Endothelial cell (in vitro differentiated cells): ENCODE measurements at regions not wholly inside any gene's neighbourhood (a gene's known extent, or its start where the extent isn't known, plus 50 kb on each side); places are given as distances from the start of the nearest gene placed in this dataset.

Source experiments
- DNase-seq: peaks from one replicate; pipeline ENCODE4 v3.0.0; 2021; ENCODE audit warnings: low spot score
- H3K27ac Mint-ChIP-seq: one replicate; pipeline ENCODE4 v1.8.0; 2021; ENCODE audit warnings: mixed read lengths, inconsistent platforms; ENCODE audit not compliant: unreplicated experiment
- H3K27me3 Mint-ChIP-seq: one replicate; pipeline ENCODE4 v1.8.0; 2021; ENCODE audit warnings: mild to moderate bottlenecking, moderate library complexity, mixed read lengths, inconsistent platforms; ENCODE audit not compliant: unreplicated experiment
- H3K36me3 Mint-ChIP-seq: one replicate; pipeline ENCODE4 v1.8.0; 2021; ENCODE audit warnings: mild to moderate bottlenecking, low read depth, mixed read lengths, inconsistent platforms; ENCODE audit not compliant: unreplicated experiment
- H3K4me1 Mint-ChIP-seq: one replicate; pipeline ENCODE4 v1.8.0; 2021; ENCODE audit warnings: mild to moderate bottlenecking, mixed read lengths, inconsistent platforms; ENCODE audit not compliant: unreplicated experiment
- H3K4me3 Mint-ChIP-seq: one replicate; pipeline ENCODE4 v1.8.0; 2021; ENCODE audit warnings: mild to moderate bottlenecking, mixed read lengths, inconsistent platforms; ENCODE audit not compliant: unreplicated experiment
- H3K9me3 Mint-ChIP-seq: one replicate; pipeline ENCODE4 v1.8.0; 2021; ENCODE audit warnings: mixed read lengths, inconsistent platforms; ENCODE audit not compliant: unreplicated experiment
- TF ChIP-seq, protein P1 (sequence below): fragments of 200-600 bp; sonication (generic); IDR thresholded peaks from one replicate; pipeline ENCODE4 v1.5.0; 2021; ENCODE audit warnings: antibody characterized with exemption; ENCODE audit not compliant: unreplicated experiment

DNA sequence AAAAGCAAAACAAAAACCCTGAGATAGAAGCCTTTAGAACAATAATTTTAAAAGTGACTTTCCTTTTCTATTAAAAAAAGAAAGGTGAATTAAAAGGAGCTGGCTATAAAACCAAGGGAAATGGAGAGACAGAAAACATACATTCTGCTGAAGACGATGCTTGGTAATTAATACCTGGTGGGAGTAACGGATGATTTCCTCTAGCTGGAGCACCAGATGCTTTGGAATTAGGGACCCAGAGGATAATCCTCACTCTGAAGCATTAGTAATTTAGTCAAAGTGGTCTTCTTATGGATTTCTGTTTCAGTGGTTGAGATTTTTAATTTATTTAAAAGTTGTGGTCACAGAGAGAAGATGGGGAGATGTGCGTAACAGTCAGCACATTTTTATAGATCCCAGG, 982.5 kb downstream of the TLE4 start:
- no peak for DNase-seq
- peaks cover 2% of the 10 kb centered on the region for H3K27me3 Mint-ChIP-seq
- H3K4me3 Mint-ChIP-seq, result no peak overlapping the region
- TF ChIP-seq, protein P1, sequence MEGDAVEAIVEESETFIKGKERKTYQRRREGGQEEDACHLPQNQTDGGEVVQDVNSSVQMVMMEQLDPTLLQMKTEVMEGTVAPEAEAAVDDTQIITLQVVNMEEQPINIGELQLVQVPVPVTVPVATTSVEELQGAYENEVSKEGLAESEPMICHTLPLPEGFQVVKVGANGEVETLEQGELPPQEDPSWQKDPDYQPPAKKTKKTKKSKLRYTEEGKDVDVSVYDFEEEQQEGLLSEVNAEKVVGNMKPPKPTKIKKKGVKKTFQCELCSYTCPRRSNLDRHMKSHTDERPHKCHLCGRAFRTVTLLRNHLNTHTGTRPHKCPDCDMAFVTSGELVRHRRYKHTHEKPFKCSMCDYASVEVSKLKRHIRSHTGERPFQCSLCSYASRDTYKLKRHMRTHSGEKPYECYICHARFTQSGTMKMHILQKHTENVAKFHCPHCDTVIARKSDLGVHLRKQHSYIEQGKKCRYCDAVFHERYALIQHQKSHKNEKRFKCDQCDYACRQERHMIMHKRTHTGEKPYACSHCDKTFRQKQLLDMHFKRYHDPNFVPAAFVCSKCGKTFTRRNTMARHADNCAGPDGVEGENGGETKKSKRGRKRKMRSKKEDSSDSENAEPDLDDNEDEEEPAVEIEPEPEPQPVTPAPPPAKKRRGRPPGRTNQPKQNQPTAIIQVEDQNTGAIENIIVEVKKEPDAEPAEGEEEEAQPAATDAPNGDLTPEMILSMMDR, result no peak
- no peaks in the 10 kb centered on the region for H3K9me3 Mint-ChIP-seq
- H3K36me3 Mint-ChIP-seq, result no peaks in the 10 kb centered on the region
- no peak overlapping the region for H3K27ac Mint-ChIP-seq
- H3K4me1 Mint-ChIP-seq, result no peaks in the 10 kb centered on the region

DNA sequence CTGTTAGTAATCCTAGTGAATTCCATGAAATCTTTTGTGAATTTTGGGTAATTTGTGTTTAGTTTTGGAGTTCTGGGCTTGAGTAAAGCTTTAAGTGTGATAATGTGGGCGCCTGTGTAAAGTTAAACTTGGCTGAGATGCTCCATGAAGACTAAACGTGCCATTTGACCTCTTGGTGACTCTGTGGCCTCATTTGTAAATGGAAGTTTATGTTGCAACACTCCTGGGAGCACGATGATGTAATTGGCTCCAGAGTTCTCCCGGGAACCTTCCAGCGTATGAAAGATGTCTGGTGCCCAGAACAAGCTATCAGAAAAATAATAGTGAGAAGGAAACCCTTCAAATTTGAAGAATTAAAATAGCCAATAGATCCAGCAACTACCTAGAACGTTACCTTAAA, 981.2 kb downstream of the TLE4 start:
- H3K27ac Mint-ChIP-seq, result no peak overlapping the region
- no peak for DNase-seq
- H3K36me3 Mint-ChIP-seq, result no peaks in the 10 kb centered on the region
- no peaks in the 10 kb centered on the region for H3K9me3 Mint-ChIP-seq
- H3K4me3 Mint-ChIP-seq, result no peak overlapping the region
- peaks cover 2% of the 10 kb centered on the region for H3K27me3 Mint-ChIP-seq
- no peaks in the 10 kb centered on the region for H3K4me1 Mint-ChIP-seq
- TF ChIP-seq, protein P1, result no peak

DNA sequence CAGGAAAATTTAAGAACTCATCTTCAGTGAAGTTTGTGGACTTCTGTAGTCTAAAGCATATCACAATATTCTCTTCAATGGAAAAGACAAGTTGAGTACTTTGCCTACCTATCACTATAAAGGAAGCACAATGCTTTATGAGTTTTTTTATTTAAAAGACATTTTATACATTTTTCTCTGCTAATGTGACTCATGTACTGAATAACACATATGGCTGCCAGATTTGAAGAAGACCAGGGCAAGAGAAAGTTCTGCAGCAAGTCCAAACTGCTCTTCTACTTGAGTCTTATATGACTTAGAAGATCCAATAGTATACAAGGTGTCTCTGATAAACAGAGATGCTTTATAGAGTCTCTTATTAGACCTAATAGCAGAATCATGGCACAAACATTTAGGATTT, 978.4 kb downstream of the TLE4 start:
- no peaks in the 10 kb centered on the region for H3K9me3 Mint-ChIP-seq
- DNase-seq, result no peak
- TF ChIP-seq, protein P1, result no peak

DNA sequence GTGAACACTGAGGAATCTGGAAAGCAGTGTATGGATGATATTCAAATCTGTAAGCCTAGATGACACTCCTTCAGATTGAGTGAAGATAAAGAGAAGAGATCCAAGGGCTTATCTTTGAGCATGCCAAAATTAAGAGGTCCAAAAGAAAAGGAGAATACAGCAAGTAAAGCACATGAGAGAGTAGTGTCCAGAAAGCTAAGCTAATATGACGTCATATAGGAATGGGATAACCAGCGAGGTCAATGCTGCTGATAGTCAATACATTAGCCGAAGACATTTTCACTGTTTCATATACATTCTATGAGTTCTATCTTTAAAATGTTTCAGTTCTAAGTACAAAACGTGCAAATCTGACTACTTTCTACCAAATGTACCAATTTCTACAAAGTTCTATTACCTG, 975.8 kb downstream of the TLE4 start:
- Mint-ChIP-seq H3K36me3 (no peaks in the 10 kb centered on the region), H3K9me3 (no peaks in the 10 kb centered on the region), H3K4me3 (no peak overlapping the region), H3K4me1 (no peaks in the 10 kb centered on the region), H3K27ac (no peak overlapping the region), H3K27me3 (no peaks in the 10 kb centered on the region)
- TF ChIP-seq, protein P1, result no peak
- DNase-seq, result no peak

More for the DNA sequence above, 978.4 kb downstream of the TLE4 start:
- peaks cover 2% of the 10 kb centered on the region for H3K27me3 Mint-ChIP-seq
- H3K36me3 Mint-ChIP-seq, result no peaks in the 10 kb centered on the region
- no peak overlapping the region for H3K4me3 Mint-ChIP-seq
- no peak overlapping the region for H3K27ac Mint-ChIP-seq
- H3K4me1 Mint-ChIP-seq, result no peaks in the 10 kb centered on the region

DNA sequence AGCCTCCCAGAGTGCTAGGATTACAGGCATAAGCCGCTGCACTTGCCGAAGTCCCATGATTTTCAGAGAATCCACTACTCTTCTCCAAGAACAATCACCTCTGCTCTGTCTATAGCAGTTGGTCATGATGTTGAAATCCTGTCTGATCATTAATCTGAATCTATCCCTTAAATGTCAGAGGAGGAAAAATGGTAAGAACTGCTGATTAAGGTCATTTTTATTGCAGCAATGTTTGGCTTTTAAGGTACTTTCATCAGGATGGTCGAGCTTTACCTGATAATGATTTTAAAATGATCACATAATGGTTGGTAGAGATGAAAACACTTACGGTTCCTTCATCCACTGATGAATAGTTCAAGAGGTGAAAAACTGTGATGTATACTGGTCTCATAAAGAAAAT, 968.6 kb downstream of the TLE4 start:
- DNase-seq, result no peak
- TF ChIP-seq, protein P1, result no peak
- Mint-ChIP-seq H3K27ac (no peak overlapping the region), H3K27me3 (no peaks in the 10 kb centered on the region), H3K9me3 (no peaks in the 10 kb centered on the region), H3K4me3 (no peak overlapping the region), H3K4me1 (no peaks in the 10 kb centered on the region), H3K36me3 (no peaks in the 10 kb centered on the region)
